Hepatocyte (in vitro differentiated cells): ENCODE measurements at regions not wholly inside any gene's neighbourhood (a gene's known extent, or its start where the extent isn't known, plus 50 kb on each side); places are given as distances from the start of the nearest gene placed in this dataset.

Source experiments
- DNase-seq: peaks from one replicate; pipeline ENCODE4 v3.0.0-alpha.2; 2016; ENCODE audit warnings: low spot score
- H2AFZ ChIP-seq: fragments of 200-600 bp; sonication (generic); 2 replicates; pipeline ENCODE4 v1.6.0; 2016; ENCODE audit warnings: antibody characterized with exemption, mild to moderate bottlenecking
- H3K27ac ChIP-seq: fragments of 200-600 bp; sonication (generic); 2 replicates; pipeline ENCODE4 v1.5.1; 2016; ENCODE audit warnings: mild to moderate bottlenecking
- H3K27me3 ChIP-seq: fragments of 200-600 bp; sonication (generic); 2 replicates; pipeline ENCODE4 v1.6.1; 2016
- H3K36me3 ChIP-seq: fragments of 200-600 bp; sonication (generic); replicated peaks from 2 replicates; pipeline ENCODE4 v1.5.1; 2016; ENCODE audit warnings: low read depth; ENCODE audit not compliant: insufficient read depth
- H3K4me1 ChIP-seq: fragments of 200-600 bp; sonication (generic); 2 replicates; pipeline ENCODE4 v1.5.1; 2016; ENCODE audit warnings: mild to moderate bottlenecking, moderate library complexity; ENCODE audit not compliant: insufficient read depth
- H3K4me2 ChIP-seq: fragments of 200-600 bp; sonication (generic); 2 replicates; pipeline ENCODE4 v1.6.0; 2016
- H3K4me3 ChIP-seq: fragments of 200-600 bp; sonication (generic); 2 replicates; pipeline ENCODE4 v1.5.1; 2016; ENCODE audit warnings: mild to moderate bottlenecking
- H3K79me2 ChIP-seq: fragments of 200-600 bp; sonication (generic); 2 replicates; pipeline ENCODE4 v1.6.0; 2017; ENCODE audit warnings: mild to moderate bottlenecking
- H3K9me2 ChIP-seq: fragments of 200-600 bp; sonication (generic); replicated peaks from 2 replicates; pipeline ENCODE4 v1.6.0; 2017; ENCODE audit warnings: mild to moderate bottlenecking; ENCODE audit not compliant: insufficient read depth
- H3K9me3 ChIP-seq: fragments of 200-600 bp; sonication (generic); 2 replicates; pipeline ENCODE4 v1.5.1; 2016; ENCODE audit warnings: low read depth, mild to moderate bottlenecking
- H4K20me1 ChIP-seq: fragments of 200-600 bp; sonication (generic); 2 replicates; pipeline ENCODE4 v1.6.0; 2016; ENCODE audit warnings: mild to moderate bottlenecking; ENCODE audit not compliant: insufficient read depth, poor library complexity, severe bottlenecking
- CTCF ChIP-seq: fragments of 200-600 bp; sonication (generic); IDR thresholded peaks from 2 replicates; pipeline ENCODE4 v1.5.1; 2016; ENCODE audit warnings: antibody characterized with exemption, mild to moderate bottlenecking; ENCODE audit not compliant: poor library complexity
- EZH2 ChIP-seq: fragments of 200-600 bp; sonication (generic); IDR thresholded peaks from 2 replicates; pipeline ENCODE4 v1.6.1; 2016; ENCODE audit warnings: antibody characterized with exemption, mild to moderate bottlenecking, borderline replicate concordance
- EZH2phosphoT487 ChIP-seq: fragments of 200-600 bp; sonication (generic); IDR thresholded peaks from one replicate; pipeline ENCODE4 v1.6.1; 2018; ENCODE audit warnings: antibody characterized with exemption, mild to moderate bottlenecking, low read depth, moderate library complexity; ENCODE audit not compliant: unreplicated experiment, severe bottlenecking
- WGBS: methylation state at CpG from one replicate; pipeline ENCODE4 v1.1.6; 2016; ENCODE audit warnings: low lambda C conversion rate; ENCODE audit errors: missing lambda C conversion rate; 5-methylcytosine and 5-hydroxymethylcytosine counted together

- Histone ChIP-seq H3K36me3 (no peaks in the 10 kb centered on the region), H3K9me3 (no peaks in the 10 kb centered on the region), H3K4me2 (no peak overlapping the region), H3K27ac (no peak overlapping the region), H2AFZ (no peak overlapping the region), H3K4me3 (no peak overlapping the region), H4K20me1 (no peaks in the 10 kb centered on the region), H3K4me1 (no peaks in the 10 kb centered on the region), H3K27me3 (no peaks in the 10 kb centered on the region), H3K79me2 (no peaks in the 10 kb centered on the region), H3K9me2 (no peaks in the 10 kb centered on the region)
- DNase-seq: no peak
- TF ChIP-seq EZH2: no peak
- no peak for TF ChIP-seq EZH2phosphoT487
- no peak for TF ChIP-seq CTCF
These were observed 515.9 kb downstream of the JRKL start for GRCh38 chr11:96905663-96906062.

GRCh38 chr11:96906476-96906875 is 516.7 kb downstream of the JRKL start:
- DNase-seq: no peak
- H3K4me2 ChIP-seq: no peak overlapping the region
- 72% methylated on average over 1 of the region's 1 CpG for WGBS

GRCh38 chr11:96925862-96926261 is 536.0 kb downstream of the JRKL start:
- Histone ChIP-seq H4K20me1 (no peaks in the 10 kb centered on the region), H3K27me3 (no peaks in the 10 kb centered on the region), H3K27ac (no peak overlapping the region), H3K79me2 (no peaks in the 10 kb centered on the region), H3K4me3 (no peak overlapping the region), H3K9me3 (no peaks in the 10 kb centered on the region), H3K4me1 (no peaks in the 10 kb centered on the region), H2AFZ (no peak overlapping the region), H3K36me3 (no peaks in the 10 kb centered on the region), H3K9me2 (no peaks in the 10 kb centered on the region), H3K4me2 (no peak overlapping the region)
- TF ChIP-seq CTCF (no peak), EZH2 (no peak)
- no peak for DNase-seq

More at GRCh38 chr11:96906476-96906875, 516.7 kb downstream of the JRKL start:
- Histone ChIP-seq H3K36me3 (no peaks in the 10 kb centered on the region), H3K9me2 (no peaks in the 10 kb centered on the region), H3K27ac (no peak overlapping the region), H3K27me3 (no peaks in the 10 kb centered on the region), H2AFZ (no peak overlapping the region), H4K20me1 (no peaks in the 10 kb centered on the region), H3K4me1 (no peaks in the 10 kb centered on the region), H3K79me2 (no peaks in the 10 kb centered on the region), H3K9me3 (no peaks in the 10 kb centered on the region), H3K4me3 (no peak overlapping the region)
- no peak for TF ChIP-seq CTCF
- TF ChIP-seq EZH2: no peak
- no peak for TF ChIP-seq EZH2phosphoT487

- Histone ChIP-seq H3K36me3 (no peaks in the 10 kb centered on the region), H3K79me2 (no peaks in the 10 kb centered on the region), H4K20me1 (no peaks in the 10 kb centered on the region), H3K9me3 (no peaks in the 10 kb centered on the region), H3K9me2 (no peaks in the 10 kb centered on the region), H3K4me1 (no peaks in the 10 kb centered on the region), H3K4me3 (no peak overlapping the region), H3K27ac (no peak overlapping the region), H3K27me3 (no peaks in the 10 kb centered on the region), H3K4me2 (no peak overlapping the region), H2AFZ (no peak overlapping the region)
- no peak for DNase-seq
- no peak for TF ChIP-seq CTCF
- no peak for TF ChIP-seq EZH2phosphoT487
- no peak for TF ChIP-seq EZH2
These were observed 550.4 kb downstream of the JRKL start for GRCh38 chr11:96940227-96940626.
